Hippocampal formation (tissue), 2 donors: ENCODE measurements at regions not wholly inside any gene's neighbourhood (a gene's known extent, or its start where the extent isn't known, plus 50 kb on each side); places are given as distances from the start of the nearest gene placed in this dataset.

ENCODE experiments used
- DNase-seq, 2 donors: peaks; one replicate each; lab custom pipeline; 2025; lab: John Stamatoyannopoulos, UW

DNA sequence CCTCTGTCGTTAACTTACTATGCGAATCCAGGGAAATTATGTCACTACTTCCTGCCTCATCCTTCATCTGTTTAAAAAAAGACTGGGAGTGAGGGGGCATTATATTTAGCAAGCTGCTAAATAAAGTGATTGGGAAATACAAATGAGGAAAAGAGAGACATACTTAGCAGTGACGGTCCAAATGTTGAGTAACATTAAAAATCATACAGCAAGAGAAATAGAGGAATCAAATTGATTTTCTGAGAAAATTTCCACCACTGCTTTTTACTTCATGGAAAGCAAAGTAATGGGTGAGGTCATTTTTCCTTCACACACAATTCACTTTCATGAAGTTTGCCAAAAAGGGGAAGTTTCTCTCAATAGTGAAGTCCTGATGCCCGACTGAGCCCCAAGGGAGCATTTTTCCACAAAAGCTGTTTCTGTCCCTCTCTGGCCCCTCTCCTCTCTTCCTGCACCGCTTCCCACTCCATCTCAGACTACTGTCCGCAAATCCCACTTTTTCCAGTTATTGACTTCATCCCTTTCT is 61.9 kb upstream of the ADO start:
- DNase-seq = no peak

GRCh38 chr10:62744136-62744535 is 60.4 kb upstream of the ADO start:
- DNase-seq = no peak

GRCh38 chr10:62745581-62745980 is 58.9 kb upstream of the ADO start:
- DNase-seq = no peak

GRCh38 chr10:62746951-62747729 is 57.4 kb upstream of the ADO start:
- DNase-seq = no peak

- DNase-seq = no peak
Observed at GRCh38 chr10:62748386-62748785, 56.1 kb upstream of the ADO start.

DNA sequence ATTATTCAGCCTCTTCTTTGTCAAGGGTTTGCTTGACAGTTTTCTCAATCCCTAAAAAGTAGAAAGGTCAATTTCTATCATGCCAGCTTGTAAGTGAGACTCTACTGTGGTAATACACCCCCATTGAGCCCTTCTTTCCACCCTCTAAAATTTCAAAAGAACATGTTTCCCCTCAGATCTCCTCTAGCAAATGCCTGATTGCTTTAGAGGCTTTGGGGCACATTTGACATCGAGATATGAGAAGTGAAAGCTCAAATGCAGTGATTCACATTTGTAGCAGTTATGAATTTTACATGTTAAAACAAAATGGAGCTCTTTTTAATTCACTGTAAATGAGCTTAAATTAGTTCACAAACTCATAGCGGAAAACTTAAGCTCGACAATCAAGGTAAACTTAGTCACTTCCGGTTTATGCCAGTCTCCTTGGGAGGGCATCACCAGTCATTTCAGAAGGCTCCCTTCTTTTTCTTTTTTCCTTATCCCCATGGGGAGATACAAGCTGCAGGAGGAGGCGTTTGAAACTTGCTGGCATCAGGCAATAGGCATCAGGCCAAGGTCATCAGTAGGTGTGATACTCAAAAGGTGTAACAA is 55.3 kb upstream of the ADO start:
- no peak for DNase-seq
